EH (cell line): ENCODE measurements at regions not wholly inside any gene's neighbourhood (a gene's known extent, or its start where the extent isn't known, plus 50 kb on each side); places are given as distances from the start of the nearest gene placed in this dataset.

Source experiments
- DNase-seq: peaks from one replicate; pipeline ENCODE4 v3.0.0-alpha.2; 2015; ENCODE audit warnings: low read depth

GRCh38 chr13:21318891-21319532 lies 140.1 kb downstream of the ZDHHC20 start:
- DNase-seq = peak; percentile 10

DNA sequence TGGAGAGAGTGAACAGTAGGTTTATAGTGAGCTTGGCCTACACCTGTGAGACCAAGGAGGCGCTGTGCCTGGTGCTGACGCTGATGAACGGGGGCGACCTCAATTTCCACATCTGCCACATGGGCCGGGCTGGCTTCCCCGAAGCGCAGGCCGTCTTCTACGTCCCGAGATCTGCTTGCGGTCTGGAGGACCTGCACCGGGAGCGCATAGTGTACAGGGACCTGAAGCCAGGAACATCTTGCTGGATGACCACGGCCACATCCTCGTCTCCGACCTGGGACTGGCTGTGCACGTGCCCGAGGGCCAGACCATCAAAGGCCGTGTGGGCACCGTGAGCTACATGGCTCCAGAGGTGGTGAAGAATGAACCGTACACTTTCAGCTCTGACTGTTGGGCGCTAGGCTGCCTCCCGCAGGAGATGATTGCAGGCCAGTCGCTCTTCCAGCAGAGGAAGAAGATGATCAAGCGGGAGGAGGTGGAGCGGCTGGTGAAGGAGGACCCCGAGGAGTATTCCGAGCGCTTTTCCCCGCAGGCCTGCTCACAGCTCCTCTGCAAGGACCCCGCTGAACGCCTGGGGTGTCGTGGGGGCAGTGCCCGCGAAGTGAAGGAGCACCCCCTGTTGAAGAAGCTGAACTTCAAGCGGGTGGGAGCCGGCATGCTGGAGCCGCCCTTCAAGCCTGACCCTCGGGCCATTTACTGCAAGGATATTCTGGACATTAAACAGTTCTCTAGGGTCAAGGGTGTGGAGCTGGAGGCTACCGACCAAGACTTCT lies 139.0 kb downstream of the ZDHHC20 start:
- no peak for DNase-seq

DNA sequence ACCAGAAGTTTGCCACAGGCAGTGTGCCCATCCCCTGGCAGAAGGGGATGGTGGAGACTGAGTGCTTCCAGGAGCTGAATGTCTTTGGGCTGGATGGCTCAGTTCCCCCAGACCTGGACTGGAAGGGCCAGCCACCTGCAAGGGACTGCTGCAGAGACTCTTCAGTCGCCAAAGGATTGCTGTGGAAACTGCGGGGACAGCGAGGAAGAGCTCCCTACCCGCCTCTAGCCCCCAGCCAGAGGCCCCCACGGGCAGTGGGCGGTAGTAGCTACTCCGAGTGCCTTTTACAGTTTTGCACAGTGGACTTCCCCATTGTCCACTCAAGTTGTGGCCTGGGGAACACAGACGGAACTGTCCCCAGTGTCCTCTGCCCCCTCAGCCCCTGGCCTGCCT lies 138.5 kb downstream of the ZDHHC20 start:
- DNase-seq = no peak

- DNase-seq = no peak
Measured at GRCh38 chr13:21321269-21321668, 137.8 kb downstream of the ZDHHC20 start.

GRCh38 chr13:21322327-21322965 lies 136.7 kb downstream of the ZDHHC20 start:
- no peak for DNase-seq
